WTC11 (cell line): ENCODE measurements at regions not wholly inside any gene's neighbourhood (a gene's known extent, or its start where the extent isn't known, plus 50 kb on each side); places are given as distances from the start of the nearest gene placed in this dataset.

Experiments
- ATAC-seq: fragments of 200-7000 bp; cut with Tn5 transposase; 2 replicates; pipeline ENCODE4 v1.10.0; 2021; ENCODE audit warnings: mild to moderate bottlenecking, moderate library complexity
- CTCF ChIA-PET: fragments of 300-600 bp; sonication (Branson Sonifier 250); formaldehyde crosslinking; loops from one replicate; lab custom pipeline; 2021; ENCODE audit warnings: antibody characterized with exemption; lab: Charles Lee
- POLR2A ChIA-PET: fragments of 350-600 bp; sonication (Branson Sonifier 250); formaldehyde crosslinking; loops from one replicate; lab custom pipeline; 2021; ENCODE audit warnings: antibody characterized with exemption; lab: Charles Lee
- DNase-seq: peaks from one replicate; pipeline ENCODE4 v3.0.0; 2021; ENCODE audit warnings: low spot score
- H3K27ac Mint-ChIP-seq: 2 replicates; pipeline ENCODE4 v1.8.0; 2021; ENCODE audit warnings: mixed read lengths
- H3K27me3 Mint-ChIP-seq: 2 replicates; pipeline ENCODE4 v1.8.0; 2021; ENCODE audit warnings: low read depth, mild to moderate bottlenecking, moderate library complexity, mixed read lengths
- H3K36me3 Mint-ChIP-seq: 2 replicates; pipeline ENCODE4 v1.8.0; 2021; ENCODE audit warnings: mixed read lengths
- H3K4me1 Mint-ChIP-seq: 2 replicates; pipeline ENCODE4 v1.8.0; 2022; ENCODE audit warnings: mixed read lengths
- H3K4me3 Mint-ChIP-seq: 2 replicates; pipeline ENCODE4 v1.8.0; 2021; ENCODE audit warnings: mild to moderate bottlenecking, moderate library complexity, mixed read lengths
- H3K9me3 Mint-ChIP-seq: 2 replicates; pipeline ENCODE4 v1.8.0; 2021; ENCODE audit warnings: mixed read lengths
- ATF1 ChIP-seq: sonication (generic); formaldehyde crosslinking; IDR thresholded peaks from 2 replicates; pipeline ENCODE4 v1.8.1; 2023; ENCODE audit warnings: mild to moderate bottlenecking, moderate library complexity, missing genetic modification reagents
- CBFB ChIP-seq: sonication (generic); formaldehyde crosslinking; IDR thresholded peaks from 2 replicates; pipeline ENCODE4 v1.8.1; 2022; ENCODE audit warnings: mild to moderate bottlenecking, low read depth, missing genetic modification reagents
- CREB1 ChIP-seq: sonication (generic); formaldehyde crosslinking; IDR thresholded peaks from 2 replicates; pipeline ENCODE4 v1.8.0; 2023; ENCODE audit warnings: mild to moderate bottlenecking, missing genetic modification reagents
- CREM ChIP-seq: sonication (generic); formaldehyde crosslinking; IDR thresholded peaks from 2 replicates; pipeline ENCODE4 v1.8.1; 2022; ENCODE audit warnings: mild to moderate bottlenecking, missing genetic modification reagents, moderate library complexity
- E2F5 ChIP-seq: sonication (generic); formaldehyde crosslinking; IDR thresholded peaks from 2 replicates; pipeline ENCODE4 v1.8.1; 2022; ENCODE audit warnings: mild to moderate bottlenecking, moderate library complexity, missing genetic modification reagents
- ELF4 ChIP-seq: sonication (generic); formaldehyde crosslinking; IDR thresholded peaks from 2 replicates; pipeline ENCODE4 v1.8.1; 2022; ENCODE audit warnings: low read depth, mild to moderate bottlenecking, moderate library complexity, missing genetic modification reagents
- ETV6 ChIP-seq: sonication (generic); formaldehyde crosslinking; IDR thresholded peaks from 2 replicates; pipeline ENCODE4 v1.8.1; 2022; ENCODE audit warnings: mild to moderate bottlenecking, missing genetic modification reagents
- GRHL2 ChIP-seq: fragments of 250-450 bp; sonication (Bioruptor Pico); IDR thresholded peaks from 2 replicates; pipeline ENCODE4 v1.8.0; 2022; ENCODE audit warnings: mild to moderate bottlenecking, moderate library complexity; ENCODE audit not compliant: insufficient replicate concordance, severe bottlenecking
- GTF2I ChIP-seq: fragments of 250-450 bp; sonication (Bioruptor Pico); conservative IDR thresholded peaks from 2 replicates; pipeline ENCODE4 v1.4.0; 2021; ENCODE audit warnings: mild to moderate bottlenecking
- JUN ChIP-seq: sonication (generic); formaldehyde crosslinking; IDR thresholded peaks from 2 replicates; pipeline ENCODE4 v1.8.0; 2023; ENCODE audit warnings: mild to moderate bottlenecking, missing genetic modification reagents
- NR1H2 ChIP-seq: sonication (generic); formaldehyde crosslinking; IDR thresholded peaks from 2 replicates; pipeline ENCODE4 v1.9.0; 2021; ENCODE audit warnings: mild to moderate bottlenecking, moderate library complexity, missing genetic modification reagents
- NR2C2 ChIP-seq: sonication (generic); formaldehyde crosslinking; IDR thresholded peaks from 2 replicates; pipeline ENCODE4 v1.8.0; 2022; ENCODE audit warnings: mild to moderate bottlenecking, missing genetic modification reagents
- RELA ChIP-seq: sonication (generic); formaldehyde crosslinking; IDR thresholded peaks from 2 replicates; pipeline ENCODE4 v1.8.1; 2022; ENCODE audit warnings: missing genetic modification reagents, mild to moderate bottlenecking, borderline replicate concordance
- SOX15 ChIP-seq: fragments of 250-450 bp; sonication (Bioruptor Pico); IDR thresholded peaks from 2 replicates; pipeline ENCODE4 v1.9.0; 2021; ENCODE audit warnings: mild to moderate bottlenecking
- ZNF121 ChIP-seq: sonication (generic); formaldehyde crosslinking; IDR thresholded peaks from 2 replicates; pipeline ENCODE4 v1.8.0; 2023; ENCODE audit warnings: missing genetic modification reagents
- ZNF512 ChIP-seq: sonication (generic); formaldehyde crosslinking; IDR thresholded peaks from 2 replicates; pipeline ENCODE4 v1.8.1; 2022; ENCODE audit warnings: missing genetic modification reagents, borderline replicate concordance
- ZSCAN18 ChIP-seq: fragments of 250-450 bp; sonication (Bioruptor Pico); IDR thresholded peaks from 2 replicates; pipeline ENCODE4 v2.1.2; 2022; ENCODE audit warnings: mild to moderate bottlenecking, moderate library complexity
- TF ChIP-seq, protein P1 (sequence below): sonication (generic); formaldehyde crosslinking; IDR thresholded peaks from 2 replicates; pipeline ENCODE4 v1.8.1; 2023; ENCODE audit warnings: mild to moderate bottlenecking, missing genetic modification reagents, borderline replicate concordance
- TF ChIP-seq, protein P2 (sequence below): sonication (generic); formaldehyde crosslinking; IDR thresholded peaks from 2 replicates; pipeline ENCODE4 v1.8.1; 2023; ENCODE audit warnings: mild to moderate bottlenecking, missing genetic modification reagents, moderate library complexity
- TF ChIP-seq, protein P3 (sequence below): sonication (generic); formaldehyde crosslinking; IDR thresholded peaks from 2 replicates; pipeline ENCODE4 v1.8.1; 2022; ENCODE audit warnings: low read depth, mild to moderate bottlenecking, moderate library complexity, missing genetic modification reagents, borderline replicate concordance
- TF ChIP-seq, protein P4 (sequence below): fragments of 250-450 bp; sonication (Bioruptor Pico); conservative IDR thresholded peaks from 2 replicates; pipeline ENCODE4 v1.9.0; 2021; ENCODE audit warnings: mild to moderate bottlenecking

- ATAC-seq (no peak), DNase-seq (no peak)
- CTCF ChIA-PET: no interaction called here
- Mint-ChIP-seq H3K4me1 (peaks cover 9% of the 10 kb centered on the region), H3K4me3 (no peak overlapping the region), H3K27me3 (no peaks in the 10 kb centered on the region), H3K27ac (no peak overlapping the region)
- TF ChIP-seq ETV6 (CRISPR knock-in tag) (no peak), E2F5 (CRISPR knock-in tag) (no peak), CBFB (no peak), CREM (CRISPR knock-in tag) (no peak), GTF2I (CRISPR knock-in tag) (no peak), SOX15 (CRISPR knock-in tag) (no peak), GRHL2 (no peak), NR2C2 (CRISPR knock-in tag) (no peak), ZNF121 (CRISPR knock-in tag) (no peak)
- TF ChIP-seq, protein P1, sequence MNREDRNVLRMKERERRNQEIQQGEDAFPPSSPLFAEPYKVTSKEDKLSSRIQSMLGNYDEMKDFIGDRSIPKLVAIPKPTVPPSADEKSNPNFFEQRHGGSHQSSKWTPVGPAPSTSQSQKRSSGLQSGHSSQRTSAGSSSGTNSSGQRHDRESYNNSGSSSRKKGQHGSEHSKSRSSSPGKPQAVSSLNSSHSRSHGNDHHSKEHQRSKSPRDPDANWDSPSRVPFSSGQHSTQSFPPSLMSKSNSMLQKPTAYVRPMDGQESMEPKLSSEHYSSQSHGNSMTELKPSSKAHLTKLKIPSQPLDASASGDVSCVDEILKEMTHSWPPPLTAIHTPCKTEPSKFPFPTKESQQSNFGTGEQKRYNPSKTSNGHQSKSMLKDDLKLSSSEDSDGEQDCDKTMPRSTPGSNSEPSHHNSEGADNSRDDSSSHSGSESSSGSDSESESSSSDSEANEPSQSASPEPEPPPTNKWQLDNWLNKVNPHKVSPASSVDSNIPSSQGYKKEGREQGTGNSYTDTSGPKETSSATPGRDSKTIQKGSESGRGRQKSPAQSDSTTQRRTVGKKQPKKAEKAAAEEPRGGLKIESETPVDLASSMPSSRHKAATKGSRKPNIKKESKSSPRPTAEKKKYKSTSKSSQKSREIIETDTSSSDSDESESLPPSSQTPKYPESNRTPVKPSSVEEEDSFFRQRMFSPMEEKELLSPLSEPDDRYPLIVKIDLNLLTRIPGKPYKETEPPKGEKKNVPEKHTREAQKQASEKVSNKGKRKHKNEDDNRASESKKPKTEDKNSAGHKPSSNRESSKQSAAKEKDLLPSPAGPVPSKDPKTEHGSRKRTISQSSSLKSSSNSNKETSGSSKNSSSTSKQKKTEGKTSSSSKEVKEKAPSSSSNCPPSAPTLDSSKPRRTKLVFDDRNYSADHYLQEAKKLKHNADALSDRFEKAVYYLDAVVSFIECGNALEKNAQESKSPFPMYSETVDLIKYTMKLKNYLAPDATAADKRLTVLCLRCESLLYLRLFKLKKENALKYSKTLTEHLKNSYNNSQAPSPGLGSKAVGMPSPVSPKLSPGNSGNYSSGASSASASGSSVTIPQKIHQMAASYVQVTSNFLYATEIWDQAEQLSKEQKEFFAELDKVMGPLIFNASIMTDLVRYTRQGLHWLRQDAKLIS (CRISPR knock-in tag): no peak
- TF ChIP-seq, protein P2, sequence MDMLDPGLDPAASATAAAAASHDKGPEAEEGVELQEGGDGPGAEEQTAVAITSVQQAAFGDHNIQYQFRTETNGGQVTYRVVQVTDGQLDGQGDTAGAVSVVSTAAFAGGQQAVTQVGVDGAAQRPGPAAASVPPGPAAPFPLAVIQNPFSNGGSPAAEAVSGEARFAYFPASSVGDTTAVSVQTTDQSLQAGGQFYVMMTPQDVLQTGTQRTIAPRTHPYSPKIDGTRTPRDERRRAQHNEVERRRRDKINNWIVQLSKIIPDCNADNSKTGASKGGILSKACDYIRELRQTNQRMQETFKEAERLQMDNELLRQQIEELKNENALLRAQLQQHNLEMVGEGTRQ: no peak
- TF ChIP-seq, protein P3, sequence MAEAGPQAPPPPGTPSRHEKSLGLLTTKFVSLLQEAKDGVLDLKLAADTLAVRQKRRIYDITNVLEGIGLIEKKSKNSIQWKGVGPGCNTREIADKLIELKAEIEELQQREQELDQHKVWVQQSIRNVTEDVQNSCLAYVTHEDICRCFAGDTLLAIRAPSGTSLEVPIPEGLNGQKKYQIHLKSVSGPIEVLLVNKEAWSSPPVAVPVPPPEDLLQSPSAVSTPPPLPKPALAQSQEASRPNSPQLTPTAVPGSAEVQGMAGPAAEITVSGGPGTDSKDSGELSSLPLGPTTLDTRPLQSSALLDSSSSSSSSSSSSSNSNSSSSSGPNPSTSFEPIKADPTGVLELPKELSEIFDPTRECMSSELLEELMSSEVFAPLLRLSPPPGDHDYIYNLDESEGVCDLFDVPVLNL (CRISPR knock-in tag): no peak
- TF ChIP-seq, all 79 proteins: peak for 0
- no peaks in the 10 kb centered on the region for H3K36me3 Mint-ChIP-seq
- POLR2A ChIA-PET: no interaction called here
- H3K9me3 Mint-ChIP-seq: no peaks in the 10 kb centered on the region
Observed at GRCh38 chr5:89566340-89566739, 683.4 kb upstream of the MEF2C start.

DNA sequence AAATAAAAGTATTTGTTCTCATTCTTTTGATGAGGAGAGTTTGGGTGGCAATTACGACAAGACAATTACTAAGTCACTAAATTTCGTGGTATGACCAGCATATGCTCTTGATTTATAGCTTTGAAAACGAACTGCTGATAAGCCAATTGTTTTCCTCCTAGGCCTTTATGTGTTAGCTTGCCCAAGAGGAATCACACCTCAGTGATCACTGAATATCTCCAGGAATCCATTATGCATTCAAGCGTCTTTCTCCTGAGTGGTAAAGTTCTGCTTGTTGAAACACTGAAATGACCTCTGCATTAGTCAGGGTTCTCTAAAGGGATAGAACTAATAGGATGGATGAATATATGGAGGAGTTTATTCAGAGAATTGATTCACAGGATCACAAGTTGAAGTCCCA, 677.7 kb upstream of the MEF2C start:
- no peaks in the 10 kb centered on the region for H3K27me3 Mint-ChIP-seq
- no peak for ATAC-seq
- H3K4me3 Mint-ChIP-seq: no peak overlapping the region

GRCh38 chr5:89556215-89556913, 673.4 kb upstream of the MEF2C start:
- Mint-ChIP-seq H3K4me1 (peaks cover 8% of the 10 kb centered on the region), H3K4me3 (no peak overlapping the region), H3K27me3 (no peaks in the 10 kb centered on the region), H3K36me3 (no peaks in the 10 kb centered on the region), H3K9me3 (no peaks in the 10 kb centered on the region), H3K27ac (no peak overlapping the region)
- ATAC-seq: no peak
- no peak for DNase-seq
- POLR2A ChIA-PET: no interaction called here
- CTCF ChIA-PET: no interaction called here
- TF ChIP-seq, protein P4, sequence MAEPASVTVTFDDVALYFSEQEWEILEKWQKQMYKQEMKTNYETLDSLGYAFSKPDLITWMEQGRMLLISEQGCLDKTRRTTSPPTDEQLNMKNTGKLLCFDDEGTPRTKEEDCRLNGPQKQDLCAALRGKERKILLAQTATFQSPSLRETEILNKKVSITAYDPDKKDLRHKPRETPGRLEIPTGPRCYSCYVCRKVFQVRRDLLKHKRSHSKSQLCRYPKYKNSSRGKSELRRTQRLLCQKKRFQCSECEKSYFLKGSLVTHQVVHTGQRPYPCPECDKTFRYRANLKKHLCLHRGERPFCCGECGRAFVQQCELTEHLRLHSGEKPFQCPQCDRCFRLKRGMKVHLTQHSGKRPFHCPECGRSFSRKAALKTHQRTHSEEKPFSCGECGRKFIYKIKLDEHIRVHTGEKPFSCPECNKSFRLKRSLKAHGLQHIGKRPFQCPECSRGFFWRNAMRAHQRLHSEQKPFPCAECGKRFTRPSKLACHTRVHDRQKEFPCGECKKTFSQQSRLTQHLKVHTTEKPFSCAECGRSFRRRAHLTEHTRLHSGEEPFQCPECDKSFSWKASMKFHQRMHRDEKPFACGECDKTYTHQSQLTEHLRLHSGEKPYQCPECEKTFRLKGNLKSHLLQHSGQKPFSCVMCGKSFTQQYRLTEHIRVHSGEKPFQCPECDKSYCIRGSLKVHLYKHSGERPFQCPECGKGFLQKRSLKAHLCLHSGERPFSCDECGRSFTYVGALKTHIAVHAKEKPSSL (CRISPR knock-in tag): no peak
- no peak for TF ChIP-seq JUN (CRISPR knock-in tag)
- TF ChIP-seq ATF1: no peak
- TF ChIP-seq ZNF512: no peak
- TF ChIP-seq ELF4 (CRISPR knock-in tag): no peak
- no peak for TF ChIP-seq ZSCAN18 (CRISPR knock-in tag)
- TF ChIP-seq NR1H2 (CRISPR knock-in tag): no peak
- TF ChIP-seq CREB1 (CRISPR knock-in tag): no peak

More for the DNA sequence above, 677.7 kb upstream of the MEF2C start:
- CTCF ChIA-PET: no interaction called here
- Mint-ChIP-seq H3K9me3 (no peaks in the 10 kb centered on the region), H3K4me1 (peaks cover 12% of the 10 kb centered on the region), H3K27ac (no peak overlapping the region), H3K36me3 (no peaks in the 10 kb centered on the region)
- POLR2A ChIA-PET: interaction anchor here (0.6 kb wide), 1 partner anchor 12 kb away, joined by 3 read pairs; no protein-coding TSS in a partner anchor
- DNase-seq: no peak
- no peak for TF ChIP-seq RELA (CRISPR knock-in tag)
